HG03175 (cell line): ENCODE measurements at regions not wholly inside any gene's neighbourhood (a gene's known extent, or its start where the extent isn't known, plus 50 kb on each side); places are given as distances from the start of the nearest gene placed in this dataset.

Experiments used
- ATAC-seq: cut with Tn5 transposase; IDR thresholded peaks from one replicate; pipeline ENCODE4 v1.9.1; 2021; ENCODE audit warnings: mild to moderate bottlenecking, moderate library complexity; ENCODE audit not compliant: unreplicated experiment

GRCh38 chr10:111872591-111872990 lies 311.0 kb downstream of the GPAM start:
- ATAC-seq, result peak; percentile 73

DNA sequence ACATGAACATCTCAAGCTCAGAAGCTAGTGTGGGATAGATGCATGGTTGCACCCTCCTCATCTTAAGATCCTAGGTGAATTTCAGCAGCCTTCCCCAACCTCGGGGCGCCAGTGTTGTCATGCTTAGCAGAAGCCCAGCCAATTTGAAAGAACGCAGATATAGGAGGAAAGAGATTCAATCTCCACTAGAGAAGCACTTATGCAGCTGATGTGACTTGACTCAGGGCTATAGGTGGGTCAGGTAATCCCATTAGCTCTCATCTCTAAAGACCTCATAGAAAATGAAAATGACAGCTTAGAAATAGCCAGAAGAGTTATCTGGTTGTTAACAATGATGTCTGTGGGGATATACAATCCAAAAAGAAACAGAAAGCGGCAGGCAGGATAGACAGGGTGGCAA lies 310.5 kb downstream of the GPAM start:
- no peak for ATAC-seq

GRCh38 chr10:111873621-111874135 lies 309.9 kb downstream of the GPAM start:
- ATAC-seq, result no peak

DNA sequence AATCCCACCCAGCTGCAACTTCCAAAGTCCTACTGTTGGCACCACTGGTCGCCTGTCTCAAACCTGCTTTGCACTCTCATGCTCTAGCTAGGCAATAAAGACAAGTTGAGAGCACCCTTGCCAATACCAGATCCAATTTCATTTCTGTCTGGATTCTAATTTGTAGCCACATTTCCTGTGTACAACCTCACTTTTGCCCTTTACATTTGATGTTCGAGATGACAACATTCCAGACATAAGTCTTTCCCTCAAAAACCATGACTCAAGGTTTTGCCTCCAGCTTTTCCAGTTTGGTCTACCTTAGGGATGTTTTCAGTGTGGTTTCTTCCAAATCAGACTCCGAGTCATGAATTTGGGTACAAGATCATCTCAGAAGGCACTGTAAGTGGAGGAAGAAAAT lies 309.0 kb downstream of the GPAM start:
- ATAC-seq, result no peak

DNA sequence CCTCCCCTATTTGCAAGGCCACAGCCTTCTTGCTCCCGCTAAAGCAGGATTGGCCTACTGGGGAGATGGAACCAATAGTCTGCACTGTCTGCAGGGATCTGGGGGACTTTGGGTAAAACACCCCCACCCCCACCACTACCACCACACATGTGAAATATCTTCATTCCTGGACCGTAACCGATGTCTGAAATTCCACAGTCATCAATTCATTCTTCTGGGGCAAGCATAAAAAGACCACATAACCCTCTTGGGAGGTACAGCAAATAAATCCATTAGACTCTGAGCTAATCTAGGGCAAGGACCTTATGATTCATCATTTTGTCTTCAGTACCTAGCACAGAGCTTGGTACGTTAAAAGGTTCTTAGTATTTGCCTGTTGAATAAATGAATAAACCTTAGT lies 307.8 kb downstream of the GPAM start:
- no peak for ATAC-seq

DNA sequence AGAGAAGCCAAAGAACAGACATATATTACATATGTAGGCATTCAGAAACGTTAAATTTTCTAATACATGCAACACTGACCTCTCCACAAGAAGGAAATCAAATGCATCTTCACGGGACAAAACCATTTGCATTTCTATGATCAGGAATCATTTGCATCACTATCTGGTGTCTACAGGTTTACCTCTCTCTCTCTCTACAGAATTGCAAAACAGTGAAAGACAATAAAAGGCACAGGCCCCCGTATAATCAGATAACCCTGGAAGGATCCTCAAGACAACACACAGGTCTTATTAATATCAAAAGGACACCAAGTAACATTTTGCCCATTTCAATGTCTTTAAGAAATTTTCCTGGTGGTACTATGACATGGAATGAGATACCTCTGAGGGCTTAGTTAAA lies 306.3 kb downstream of the GPAM start:
- ATAC-seq, result no peak

- no peak for ATAC-seq
Measured at GRCh38 chr10:111879969-111880368, 303.6 kb downstream of the GPAM start.

GRCh38 chr10:111885046-111885445 lies 298.5 kb downstream of the GPAM start:
- no peak for ATAC-seq

DNA sequence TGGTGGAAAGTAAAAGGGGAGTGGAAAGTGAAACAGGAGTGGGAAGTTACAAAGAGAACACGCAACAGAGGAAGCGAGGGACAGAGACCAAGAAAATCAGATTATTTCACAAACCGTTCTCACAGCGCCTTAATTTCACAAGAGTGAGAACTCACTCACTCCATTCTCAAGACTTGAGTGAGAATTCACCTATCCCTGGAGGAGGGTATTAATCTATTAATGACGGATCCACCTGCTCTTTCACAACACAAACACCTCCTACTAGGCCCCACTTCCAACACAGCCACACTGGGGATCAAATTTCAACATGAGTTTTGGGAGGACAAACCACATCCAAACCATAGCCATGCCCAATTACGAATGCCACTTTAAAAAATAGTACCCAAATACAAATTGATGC lies 297.6 kb downstream of the GPAM start:
- no peak for ATAC-seq

DNA sequence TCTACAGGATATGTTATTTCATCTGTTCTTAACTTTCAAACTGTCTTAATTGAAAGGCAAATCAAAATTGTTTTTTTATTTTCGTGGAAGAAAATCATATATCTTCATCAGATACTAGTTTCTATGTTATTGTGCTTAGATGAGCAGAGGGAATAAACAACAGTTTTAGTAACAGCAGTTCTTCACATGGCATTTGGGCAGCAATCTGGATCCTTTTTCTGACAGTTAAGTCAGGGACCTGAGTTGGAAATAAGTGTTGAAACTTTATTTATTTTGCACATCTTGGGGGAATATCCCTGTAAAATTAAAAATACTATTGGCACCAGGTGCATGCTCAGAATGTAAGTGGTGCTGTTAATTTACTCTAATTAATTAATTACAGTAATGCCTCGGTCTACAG lies 296.3 kb downstream of the GPAM start:
- no peak for ATAC-seq

DNA sequence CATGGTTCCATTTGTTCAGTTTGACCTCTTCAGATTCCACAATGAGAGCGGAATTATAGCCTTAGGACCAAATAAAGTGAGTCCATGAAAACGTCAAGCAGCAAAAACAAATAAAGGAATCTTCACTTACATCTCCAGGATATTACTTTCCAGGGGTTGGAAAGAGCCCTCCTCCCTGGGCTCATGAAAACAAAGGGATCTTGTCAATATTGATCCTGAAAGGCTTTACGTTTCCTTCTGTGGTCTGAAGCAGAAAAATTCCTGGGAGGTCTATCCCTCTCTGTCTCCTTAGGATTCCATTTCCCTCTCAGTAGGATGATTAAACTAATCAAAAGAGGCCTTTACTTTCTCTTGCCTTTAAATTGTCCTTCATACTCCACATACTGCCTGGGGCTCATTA lies 293.5 kb downstream of the GPAM start:
- no peak for ATAC-seq

GRCh38 chr10:111916011-111916410 lies 267.6 kb downstream of the GPAM start:
- ATAC-seq, result no peak

DNA sequence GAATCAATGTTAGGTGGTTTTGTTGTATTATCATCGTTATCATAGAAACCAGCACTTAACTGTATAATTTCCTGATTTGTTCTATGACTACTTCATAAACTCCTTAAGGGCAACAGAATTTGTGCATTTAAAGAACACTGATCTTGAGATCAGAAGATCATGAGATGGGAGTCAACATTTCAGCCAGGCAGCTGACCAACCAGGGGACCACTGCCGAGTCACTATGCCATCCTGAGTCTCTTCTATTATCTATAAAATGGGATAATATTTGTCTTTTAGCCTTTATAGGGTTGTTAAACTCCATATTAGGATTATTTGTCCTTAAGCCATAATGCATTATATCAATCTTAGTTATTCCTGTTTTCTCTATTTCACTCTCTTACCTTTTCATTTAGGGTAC lies 261.7 kb downstream of the GPAM start:
- ATAC-seq, result no peak

DNA sequence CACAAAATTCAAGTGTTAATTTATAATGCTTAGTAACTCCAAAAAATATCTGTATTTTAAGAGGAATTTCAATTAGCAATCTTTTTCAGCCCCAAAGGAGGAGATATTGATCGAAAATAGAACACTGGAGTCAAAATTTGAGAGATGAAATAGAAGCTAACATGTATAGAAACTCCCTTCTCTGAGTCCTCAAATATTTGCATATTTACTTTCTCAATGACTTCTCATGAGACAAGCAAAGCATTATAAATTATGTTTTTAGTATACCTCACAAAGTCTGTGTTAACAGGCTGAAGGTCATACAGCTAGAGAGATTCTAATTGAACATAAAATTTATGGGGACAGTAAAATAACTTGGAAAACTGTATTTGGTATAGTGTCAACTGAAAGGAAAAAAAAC lies 260.5 kb downstream of the GPAM start:
- ATAC-seq, result no peak

GRCh38 chr10:111926286-111926685 lies 257.3 kb downstream of the GPAM start:
- ATAC-seq, result no peak

DNA sequence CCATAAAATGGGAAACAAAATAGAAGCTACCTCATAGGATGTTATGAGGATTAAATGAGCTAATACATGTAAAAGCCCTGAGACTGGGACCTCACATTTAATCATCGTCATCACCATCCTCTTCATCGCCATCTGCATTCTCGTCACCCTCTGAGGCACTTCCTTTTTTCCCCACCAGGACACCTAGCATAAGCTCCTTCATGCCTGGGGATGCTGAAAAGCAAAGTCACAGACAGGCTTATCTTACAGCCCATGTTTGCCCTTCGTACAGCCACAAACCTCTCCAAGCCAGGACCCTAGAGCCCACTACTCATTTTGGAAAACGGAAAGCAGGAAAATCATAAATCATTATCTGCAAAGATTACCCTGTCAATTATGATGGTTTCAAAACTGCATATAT lies 249.6 kb downstream of the GPAM start:
- no peak for ATAC-seq

DNA sequence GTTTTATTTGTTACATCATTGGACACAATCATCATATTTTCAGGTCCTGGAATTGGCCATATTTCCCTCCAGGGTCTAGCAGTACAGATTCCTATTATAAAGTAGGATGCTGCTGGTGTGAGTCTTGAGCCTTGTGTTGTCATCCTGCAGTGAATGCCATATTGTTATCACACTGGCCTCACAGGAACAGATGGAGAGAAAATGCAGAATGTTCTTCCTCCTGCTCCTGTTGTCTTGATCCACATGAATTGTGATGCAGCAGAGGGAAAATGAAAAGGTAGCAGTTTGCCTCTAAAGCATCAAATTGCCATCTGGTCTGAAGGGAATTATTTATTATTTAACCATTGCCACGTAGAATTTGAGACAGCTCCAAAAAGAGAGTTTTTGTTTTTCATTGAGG lies 248.6 kb downstream of the GPAM start:
- ATAC-seq, result no peak

DNA sequence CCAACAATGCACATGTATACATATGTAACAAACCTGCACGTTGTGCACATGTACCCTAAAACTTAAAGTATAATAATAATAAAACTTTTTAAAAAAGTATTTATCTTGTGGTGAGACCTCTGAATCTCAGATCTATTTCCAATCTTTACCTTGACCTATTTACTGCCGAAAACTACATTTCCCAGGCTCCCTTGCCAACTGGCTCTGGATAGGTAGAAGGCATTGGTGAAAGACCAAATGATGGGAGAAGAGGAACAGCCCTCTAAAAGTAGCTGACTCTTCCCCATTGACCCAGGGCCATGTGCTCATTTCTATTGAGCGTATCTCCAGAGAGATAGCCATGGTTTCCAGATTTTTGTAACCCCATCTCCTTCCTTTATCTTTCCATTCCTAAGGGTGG lies 247.4 kb downstream of the GPAM start:
- ATAC-seq, result no peak

- no peak for ATAC-seq
Measured at GRCh38 chr10:111944331-111944730, 239.2 kb downstream of the GPAM start.

- no peak for ATAC-seq
Measured at GRCh38 chr10:111953949-111954348, 229.6 kb downstream of the GPAM start.

GRCh38 chr10:111954386-111954785 lies 229.2 kb downstream of the GPAM start:
- ATAC-seq, result no peak

- ATAC-seq, result no peak
Measured at GRCh38 chr10:111956841-111957240, 226.7 kb downstream of the GPAM start.

DNA sequence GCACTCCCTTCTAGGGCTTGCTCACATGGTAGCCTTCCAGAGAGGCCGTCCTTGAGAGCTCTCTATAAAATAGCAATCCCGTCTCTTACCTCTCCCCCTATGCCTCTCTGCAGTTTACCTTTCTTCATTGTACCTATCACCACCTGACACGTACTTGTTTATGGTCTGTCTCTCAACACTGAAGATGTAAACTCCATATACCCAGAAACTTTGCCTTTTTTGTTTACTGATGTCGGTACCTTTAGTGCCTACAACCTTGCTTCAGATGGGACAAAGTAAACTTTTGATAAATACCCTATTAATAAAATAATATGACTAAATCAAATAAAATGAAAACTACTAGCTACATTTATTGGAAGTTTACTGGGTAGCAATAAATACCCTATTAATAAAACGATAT lies 220.6 kb downstream of the GPAM start:
- ATAC-seq, result no peak

- no peak for ATAC-seq
Measured at GRCh38 chr10:111967116-111967515, 216.4 kb downstream of the GPAM start.
